HL-60 (cell line): ENCODE measurements at regions not wholly inside any gene's neighbourhood (a gene's known extent, or its start where the extent isn't known, plus 50 kb on each side); places are given as distances from the start of the nearest gene placed in this dataset.

Source experiments
- DNase-seq, 2 experiments: peaks; one replicate each; pipeline ENCODE4 v3.0.0-alpha.2; 2010 to 2020; ENCODE audit warnings: low read depth in 1 of 2, low spot score in 1 of 2
- H3K27ac ChIP-seq: fragments of 250-450 bp; sonication (Bioruptor Pico); replicated peaks from 2 replicates; pipeline ENCODE4 v1.5.1; 2020; ENCODE audit warnings: mild to moderate bottlenecking, moderate library complexity
- H3K27me3 ChIP-seq: fragments of 250-450 bp; sonication (Bioruptor Pico); 2 replicates; pipeline ENCODE4 v1.5.1; 2021; ENCODE audit warnings: mild to moderate bottlenecking, moderate library complexity; ENCODE audit not compliant: insufficient read depth, poor library complexity, severe bottlenecking
- H3K4me3 ChIP-seq: replicated peaks from 2 replicates; pipeline ENCODE4 v1.5.1; 2011; ENCODE audit warnings: mild to moderate bottlenecking, control low read depth, low read length; ENCODE audit not compliant: insufficient read depth
- CTCF ChIP-seq: IDR thresholded peaks from one replicate; pipeline ENCODE4 v1.5.1; 2011; ENCODE audit warnings: low read length, control low read depth, inconsistent platforms; ENCODE audit not compliant: insufficient read depth
- GABPA ChIP-seq: IDR thresholded peaks from 2 replicates; pipeline ENCODE4 v1.6.1; 2012; ENCODE audit warnings: low read depth
- POLR2AphosphoS5 ChIP-seq: IDR thresholded peaks from 2 replicates; pipeline ENCODE4 v1.6.1; 2012; ENCODE audit warnings: low read depth
- REST ChIP-seq: IDR thresholded peaks from 2 replicates; pipeline ENCODE4 v1.6.1; 2012; ENCODE audit warnings: low read depth; ENCODE audit not compliant: insufficient replicate concordance
- SPI1 ChIP-seq: IDR thresholded peaks from 2 replicates; pipeline ENCODE4 v1.6.1; 2012; ENCODE audit warnings: low read depth, mild to moderate bottlenecking, borderline replicate concordance

GRCh38 chr18:35835366-35835765 is 137.1 kb upstream of the RMP24 start:
- DNase-seq = no peak
- TF ChIP-seq POLR2AphosphoS5 = no peak
- no peak for TF ChIP-seq SPI1
- no peak for TF ChIP-seq CTCF
- no peak for TF ChIP-seq REST
- TF ChIP-seq GABPA = no peak
- no peak overlapping the region for H3K27ac ChIP-seq
- peaks cover 3% of the 10 kb centered on the region for H3K27me3 ChIP-seq
- H3K4me3 ChIP-seq = no peak overlapping the region

GRCh38 chr18:35835833-35836232 is 136.6 kb upstream of the RMP24 start:
- H3K27ac ChIP-seq = no peak overlapping the region
- no peak for DNase-seq
- peaks cover 3% of the 10 kb centered on the region for H3K27me3 ChIP-seq
- H3K4me3 ChIP-seq = no peak overlapping the region
- no peak for TF ChIP-seq CTCF

- peaks cover 3% of the 10 kb centered on the region for H3K27me3 ChIP-seq
- no peak overlapping the region for H3K27ac ChIP-seq
- TF ChIP-seq CTCF = no peak
- TF ChIP-seq SPI1 = no peak
- TF ChIP-seq GABPA = no peak
- TF ChIP-seq REST = no peak
- TF ChIP-seq POLR2AphosphoS5 = no peak
- H3K4me3 ChIP-seq = no peak overlapping the region
- DNase-seq = no peak
Measured at GRCh38 chr18:35836932-35837331, 135.5 kb upstream of the RMP24 start.

GRCh38 chr18:35837922-35838496 is 134.5 kb upstream of the RMP24 start:
- peaks cover 3% of the 10 kb centered on the region for H3K27me3 ChIP-seq
- TF ChIP-seq GABPA (no peak), REST (no peak), SPI1 (no peak), POLR2AphosphoS5 (no peak), CTCF (no peak)
- H3K4me3 ChIP-seq = no peak overlapping the region
- no peak for DNase-seq
- no peak overlapping the region for H3K27ac ChIP-seq
